HG03571 (cell line): ENCODE measurements at regions not wholly inside any gene's neighbourhood (a gene's known extent, or its start where the extent isn't known, plus 50 kb on each side); places are given as distances from the start of the nearest gene placed in this dataset.
A peak's percentile ranks its signal among the peaks of the same experiment; 100 is the strongest.

ENCODE experiments used
- ATAC-seq: cut with Tn5 transposase; IDR thresholded peaks from one replicate; pipeline ENCODE4 v1.9.1; 2021; ENCODE audit not compliant: unreplicated experiment

GRCh38 chr4:173934201-173934600 is 349.3 kb downstream of the FBXO8 start:
- ATAC-seq = no peak

GRCh38 chr4:173932701-173933100 is 350.8 kb downstream of the FBXO8 start:
- ATAC-seq = no peak

GRCh38 chr4:173930329-173930967 is 353.0 kb downstream of the FBXO8 start:
- no peak for ATAC-seq

- no peak for ATAC-seq
Observed at GRCh38 chr4:173929921-173930320, 353.5 kb downstream of the FBXO8 start.

DNA sequence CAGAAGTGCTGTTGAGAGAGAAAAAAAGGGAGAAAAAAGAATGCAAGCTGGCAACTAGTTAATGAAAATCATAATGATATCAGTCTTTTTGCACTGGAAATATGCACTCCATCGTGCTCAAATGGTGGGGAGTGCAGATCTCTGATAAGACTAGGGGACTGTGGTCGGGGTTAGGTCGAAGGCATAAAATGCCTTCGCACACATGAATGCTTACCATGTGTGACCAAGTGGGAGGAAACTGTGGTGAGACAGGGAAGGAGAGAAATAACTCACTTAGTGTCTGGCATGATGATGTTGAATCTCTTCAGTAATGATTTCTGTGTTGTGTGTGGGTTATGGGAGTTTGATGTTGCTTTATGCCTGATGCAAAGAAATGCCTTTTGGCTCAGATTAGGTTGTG is 358.9 kb downstream of the FBXO8 start:
- ATAC-seq = peak; percentile 57

GRCh38 chr4:173919861-173920260 is 363.6 kb downstream of the FBXO8 start:
- no peak for ATAC-seq

DNA sequence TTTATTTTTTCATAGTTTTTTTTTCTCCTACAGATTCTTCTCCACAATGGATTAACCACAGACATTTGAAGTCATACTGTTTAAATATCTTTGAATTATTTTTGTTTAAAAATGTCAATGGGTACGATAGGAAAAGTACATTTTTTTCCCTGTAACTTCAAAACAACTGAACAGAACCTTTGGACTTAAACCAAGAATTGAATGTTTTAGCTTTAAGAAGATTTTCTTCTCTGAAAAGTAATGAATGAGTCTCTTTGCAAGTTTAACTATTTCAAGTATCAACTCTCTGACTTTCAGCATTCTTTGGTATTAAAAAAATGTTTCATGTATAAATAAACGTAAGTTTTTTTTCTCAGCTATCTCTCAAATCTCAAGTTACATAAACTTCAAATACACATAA is 364.3 kb downstream of the FBXO8 start:
- no peak for ATAC-seq

DNA sequence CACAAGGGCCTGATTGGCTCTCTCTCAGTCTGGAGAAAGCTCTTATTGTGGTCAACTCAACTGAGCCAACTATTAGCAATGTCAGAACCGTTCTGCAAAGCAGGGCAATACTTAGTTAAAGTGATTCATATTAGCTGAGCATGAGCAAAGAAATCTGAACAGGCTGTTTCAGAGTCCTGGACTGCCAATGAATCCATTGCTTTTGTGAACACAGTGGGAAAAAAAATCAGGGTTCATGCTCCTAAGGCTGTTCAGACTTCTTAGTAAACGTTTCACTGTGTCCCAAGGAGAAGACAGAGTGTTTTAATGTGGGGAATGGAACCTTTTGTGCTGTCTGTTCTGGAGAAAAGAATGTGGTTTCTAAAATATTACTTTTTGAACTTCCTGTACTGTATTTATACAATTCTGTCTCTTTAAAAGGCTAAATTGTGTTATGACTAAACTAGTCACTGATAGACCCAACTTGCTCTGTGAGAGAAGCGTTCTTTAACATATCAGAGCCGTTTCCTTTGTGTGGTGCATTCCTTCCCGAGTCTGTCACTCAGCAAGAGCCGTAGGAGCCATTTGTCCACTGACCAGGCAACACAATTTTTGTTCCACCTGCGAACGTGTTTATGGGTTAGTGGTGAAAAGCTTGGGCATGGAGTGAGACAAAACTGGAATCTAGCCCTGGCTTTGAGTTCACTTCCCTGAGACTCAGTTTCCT is 366.1 kb downstream of the FBXO8 start:
- no peak for ATAC-seq

- no peak for ATAC-seq
Observed at GRCh38 chr4:173913496-173913895, 370.0 kb downstream of the FBXO8 start.

DNA sequence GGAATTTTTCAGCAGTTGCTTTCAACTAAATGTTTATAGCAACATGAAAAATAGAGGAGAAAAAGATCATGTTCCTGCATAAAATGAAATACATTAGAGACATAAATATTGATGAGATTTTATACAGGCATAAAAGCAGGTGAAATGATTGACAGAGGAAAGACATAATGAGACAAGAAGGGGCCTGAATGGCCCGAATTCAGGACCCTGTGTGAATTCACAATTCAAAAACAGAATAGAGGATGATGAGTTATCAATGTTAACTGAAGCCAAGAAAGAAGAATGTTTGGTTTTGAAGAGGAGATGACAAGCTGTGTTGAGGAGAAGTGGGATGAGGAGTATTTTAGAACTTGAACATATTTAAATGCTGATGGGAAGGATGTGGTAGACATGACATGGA is 371.1 kb downstream of the FBXO8 start:
- no peak for ATAC-seq

DNA sequence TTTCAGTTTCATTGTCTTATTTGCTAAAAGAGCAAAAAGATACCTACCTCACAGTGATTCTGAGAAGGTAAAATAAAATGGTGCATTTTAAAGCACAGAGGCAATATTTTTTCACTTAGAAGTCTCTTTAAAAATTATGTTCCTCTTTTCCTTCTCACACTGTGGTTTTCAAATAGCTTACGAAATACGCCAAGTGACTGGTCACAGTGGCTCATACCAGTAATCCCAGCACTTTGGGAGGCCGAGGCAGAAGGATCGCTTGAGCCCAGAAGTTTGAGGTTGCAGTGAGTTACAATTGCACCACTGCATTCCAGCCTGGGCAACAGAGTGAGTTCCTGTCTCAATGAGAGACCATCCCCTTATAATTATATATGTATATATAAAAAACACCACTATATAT is 372.6 kb downstream of the FBXO8 start:
- no peak for ATAC-seq

DNA sequence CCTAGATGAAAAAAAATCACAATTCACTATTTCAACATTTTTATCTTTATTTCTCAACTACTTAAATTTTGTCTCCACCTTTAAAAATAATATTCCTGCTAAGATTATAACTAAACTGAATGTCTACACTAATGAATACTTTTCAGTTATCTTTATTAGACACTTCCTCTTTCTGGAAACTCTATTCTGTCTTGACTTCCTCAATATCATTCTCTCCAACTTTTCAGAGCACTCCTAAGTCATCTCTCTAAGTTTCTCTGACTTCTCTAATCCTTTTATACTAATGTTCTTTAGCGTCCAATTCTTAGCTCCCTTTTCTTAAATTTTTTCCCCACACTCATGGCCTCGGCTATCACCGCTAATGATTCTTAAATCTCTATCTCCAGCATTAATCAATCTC is 374.2 kb downstream of the FBXO8 start:
- ATAC-seq = no peak

GRCh38 chr4:173899813-173900212 is 369.8 kb upstream of the HAND2 start:
- no peak for ATAC-seq

GRCh38 chr4:173891072-173891471 is 361.0 kb upstream of the HAND2 start:
- no peak for ATAC-seq

DNA sequence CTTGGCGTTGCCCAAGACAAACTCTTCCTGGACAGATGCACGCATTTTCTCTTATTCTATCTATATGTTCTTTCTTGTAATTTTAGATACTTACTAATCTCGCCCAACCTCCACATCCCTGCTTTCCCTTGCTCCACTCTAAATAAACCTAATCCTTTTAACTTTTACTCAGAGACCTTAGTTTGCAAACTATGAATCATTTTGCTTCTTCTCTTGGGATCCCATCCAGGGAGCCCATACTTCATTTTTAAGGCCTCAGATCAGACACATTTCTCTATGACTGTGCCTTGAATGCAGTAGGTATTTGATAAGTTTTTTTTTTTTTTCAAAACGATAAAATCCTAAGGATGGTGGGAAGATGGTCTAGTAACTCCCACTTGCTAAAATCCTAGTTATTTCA is 353.8 kb upstream of the HAND2 start:
- no peak for ATAC-seq

- ATAC-seq = no peak
Observed at GRCh38 chr4:173880897-173881296, 350.9 kb upstream of the HAND2 start.

GRCh38 chr4:173879509-173879908 is 349.5 kb upstream of the HAND2 start:
- no peak for ATAC-seq

- ATAC-seq = no peak
Observed at GRCh38 chr4:173878701-173879100, 348.7 kb upstream of the HAND2 start.

GRCh38 chr4:173871643-173872042 is 341.6 kb upstream of the HAND2 start:
- no peak for ATAC-seq

DNA sequence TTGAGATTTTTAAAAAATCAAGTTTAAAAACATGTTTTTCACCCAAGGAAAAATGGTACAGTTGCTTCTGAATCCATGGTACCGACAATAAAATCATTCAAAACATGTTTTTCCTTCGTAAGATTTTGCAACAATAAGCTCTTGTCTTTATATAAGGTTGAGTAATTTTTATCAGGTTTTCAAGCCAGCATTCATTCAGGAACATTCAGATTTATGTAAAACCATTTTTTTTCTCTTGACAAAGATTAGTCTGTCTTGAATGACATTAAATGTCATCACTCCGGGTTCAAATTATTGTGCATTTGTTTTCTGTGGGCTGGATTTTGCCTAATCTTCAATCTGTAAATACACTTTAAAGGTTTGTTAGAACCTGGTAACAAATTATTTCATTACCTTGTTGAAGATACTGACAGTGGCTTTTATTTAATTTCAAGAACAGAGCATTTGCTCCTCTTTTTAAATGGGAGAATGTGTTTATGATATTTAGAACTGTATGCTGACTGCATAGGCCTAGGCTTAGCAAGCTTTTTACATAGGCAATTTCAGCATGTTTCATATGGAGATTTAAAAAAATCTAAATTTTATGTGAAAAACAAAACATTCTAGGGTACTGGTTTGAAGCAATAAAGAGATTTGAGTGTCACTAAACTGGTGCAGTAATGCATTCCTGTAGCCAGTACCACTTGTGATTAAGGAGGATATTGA is 336.4 kb upstream of the HAND2 start:
- no peak for ATAC-seq

DNA sequence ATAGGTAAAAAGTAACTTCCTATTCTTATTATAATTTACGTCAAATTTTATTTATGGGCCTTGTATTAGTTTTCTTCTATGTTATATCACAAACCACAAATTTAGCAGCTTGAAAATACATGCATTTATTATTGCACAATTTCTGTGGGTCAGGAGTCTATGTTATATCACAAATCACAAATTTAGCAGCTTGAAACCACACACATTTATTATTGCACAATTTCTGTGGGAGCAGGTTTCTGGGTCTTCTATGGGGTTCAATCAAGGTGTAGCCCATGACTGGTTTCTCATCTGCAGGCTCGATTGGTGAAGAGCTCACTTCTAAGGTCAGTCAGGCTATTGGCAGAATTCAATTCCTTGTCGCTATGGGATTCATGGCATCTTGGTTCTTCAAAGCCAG is 332.7 kb upstream of the HAND2 start:
- ATAC-seq = no peak

DNA sequence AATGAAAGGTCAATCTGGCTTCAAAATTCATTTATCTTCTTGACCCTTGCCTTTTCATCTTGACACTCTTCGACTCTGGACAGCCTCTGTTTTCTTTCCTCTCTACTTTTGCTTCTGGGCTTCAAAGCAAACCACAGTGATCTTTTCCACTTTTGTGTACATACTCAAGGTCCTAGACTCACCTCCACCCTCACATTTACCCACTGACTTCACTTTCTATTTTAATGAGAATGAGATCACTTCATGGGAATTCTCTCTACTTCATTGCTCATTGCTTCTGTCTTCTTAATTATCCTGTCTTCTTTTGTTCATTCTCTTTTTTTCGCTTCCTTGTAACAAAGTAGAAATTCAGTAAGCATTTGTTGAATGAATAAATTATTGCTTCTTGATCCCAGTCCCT is 330.1 kb upstream of the HAND2 start:
- no peak for ATAC-seq
